Dermis blood vessel endothelial cell (primary cell): ENCODE measurements at regions not wholly inside any gene's neighbourhood (a gene's known extent, or its start where the extent isn't known, plus 50 kb on each side); places are given as distances from the start of the nearest gene placed in this dataset.
"Not testable (repeated sequence)": the region's sequence is repeated elsewhere in the genome, so short reads cannot be mapped to it uniquely, and the experiment has no call there.

Experiments
- DNase-seq: peaks from one replicate; pipeline ENCODE4 v3.0.0; 2010

GRCh38 chrX:953879-954482 lies 258.5 kb downstream of the CRLF2 start:
- DNase-seq, result no peak

GRCh38 chrX:952816-953215 lies 259.6 kb downstream of the CRLF2 start:
- DNase-seq, result no peak

DNA sequence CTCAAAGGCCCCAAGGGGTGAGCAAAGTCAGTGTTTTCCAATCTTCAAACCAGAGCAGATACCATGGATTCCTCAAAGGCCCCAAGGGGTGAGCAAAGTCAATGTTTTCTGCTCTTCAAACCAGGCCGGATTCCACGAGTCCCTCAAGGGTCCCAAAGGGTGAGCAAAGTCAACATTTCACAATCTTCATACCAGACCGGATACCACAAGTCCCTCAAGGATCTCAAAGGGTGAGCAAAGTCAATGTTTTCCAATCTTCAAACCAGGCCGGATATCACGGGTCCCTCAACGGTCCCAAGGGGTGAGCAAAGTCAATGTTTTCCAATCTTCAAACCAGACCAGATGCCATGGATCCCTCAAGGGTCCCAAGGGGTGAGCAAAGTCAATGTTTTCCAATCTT lies 265.2 kb downstream of the CRLF2 start:
- DNase-seq, result not testable (repeated sequence)

- DNase-seq, result no peak
These were observed 269.4 kb downstream of the CRLF2 start for GRCh38 chrX:943035-943434.

DNA sequence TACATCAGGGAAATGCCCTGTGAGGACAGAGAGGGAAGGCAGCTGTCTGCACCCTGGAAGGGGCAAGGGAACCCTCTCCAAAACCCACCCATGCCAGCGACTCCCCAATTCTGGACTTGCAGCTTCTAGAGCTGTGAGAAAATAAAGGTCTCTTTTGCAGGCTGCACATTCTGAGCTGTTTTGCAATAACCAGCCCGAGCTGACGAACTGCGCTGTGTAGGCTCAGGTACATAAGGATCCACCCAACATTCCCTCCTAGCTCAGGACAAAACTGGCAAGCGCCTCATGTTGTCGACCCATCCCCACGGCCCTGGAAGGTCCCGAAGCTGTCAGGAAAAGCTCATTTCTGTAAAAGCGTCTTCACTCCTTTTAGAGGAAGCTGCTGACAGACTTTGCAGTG lies 271.8 kb downstream of the CRLF2 start:
- no peak for DNase-seq

DNA sequence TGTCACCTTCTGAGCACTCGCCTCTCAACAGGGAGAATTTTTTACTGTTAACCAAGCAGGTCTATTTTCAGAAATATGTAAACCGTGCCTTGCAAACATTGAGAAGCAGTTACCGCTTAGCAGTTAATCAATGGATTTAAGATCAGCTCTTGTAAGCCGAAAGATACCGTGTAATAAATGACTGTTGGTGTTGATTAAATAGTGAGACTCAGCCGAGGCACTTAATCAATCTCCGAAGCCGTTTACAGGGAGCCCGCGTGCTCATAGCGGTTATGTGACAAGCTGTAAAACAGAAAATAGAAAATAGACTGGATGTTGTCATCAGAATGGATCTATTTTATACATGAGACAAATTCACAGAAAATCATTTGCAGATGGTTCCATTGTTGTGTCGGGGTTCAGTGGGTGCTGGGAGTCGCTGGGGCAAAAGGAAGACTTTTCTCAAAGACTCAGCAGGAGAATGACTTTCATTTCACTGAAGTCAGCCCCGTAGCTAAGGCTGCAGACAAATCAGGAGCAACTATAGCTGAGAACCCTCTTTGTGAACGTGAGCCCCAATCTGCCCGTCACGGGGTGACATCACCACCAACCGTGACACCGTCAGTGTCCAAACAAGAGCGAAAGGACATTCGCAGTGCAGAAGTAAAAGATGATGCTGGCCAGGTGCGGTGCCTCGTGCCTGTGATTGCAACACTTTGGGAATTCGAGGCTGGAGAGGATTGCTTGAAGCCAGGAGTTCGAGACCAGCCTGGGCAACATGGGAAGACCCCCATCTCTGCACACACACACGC lies 275.3 kb downstream of the CRLF2 start:
- no peak for DNase-seq

- no peak for DNase-seq
These were observed 278.8 kb downstream of the CRLF2 start for GRCh38 chrX:933611-934010.

GRCh38 chrX:928606-929005 lies 283.8 kb downstream of the CRLF2 start:
- DNase-seq, result no peak

GRCh38 chrX:926991-927390 lies 285.5 kb downstream of the CRLF2 start:
- DNase-seq, result no peak

GRCh38 chrX:926070-926469 lies 286.4 kb downstream of the CRLF2 start:
- DNase-seq, result no peak

- no peak for DNase-seq
These were observed 286.8 kb downstream of the CRLF2 start for GRCh38 chrX:925652-926061.

- DNase-seq, result no peak
These were observed 287.4 kb downstream of the CRLF2 start for GRCh38 chrX:925094-925493.

DNA sequence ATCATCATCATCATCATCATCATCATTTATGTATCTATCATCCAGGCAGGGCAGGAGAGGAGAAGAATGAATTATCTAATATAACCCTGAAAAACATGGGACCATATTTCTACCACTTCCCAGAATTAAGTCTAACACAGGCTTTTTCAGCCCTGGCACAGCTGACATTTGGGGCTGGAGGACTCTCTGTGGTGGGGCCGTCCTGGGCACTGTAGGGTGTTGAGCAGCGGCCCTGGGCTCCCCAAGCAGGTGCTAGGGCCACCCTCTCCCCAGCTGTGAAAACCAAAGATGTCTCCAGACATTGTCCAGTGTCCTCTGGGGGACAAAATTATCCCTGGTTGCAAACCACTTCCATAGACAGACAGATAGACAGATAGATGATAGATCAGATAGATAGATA lies 288.4 kb downstream of the CRLF2 start:
- DNase-seq, result no peak

GRCh38 chrX:920234-920799 lies 289.7 kb downstream of the SHOX start:
- DNase-seq, result no peak

- DNase-seq, result no peak
These were observed 285.6 kb downstream of the SHOX start for GRCh38 chrX:916230-916599.

GRCh38 chrX:915427-916229 lies 285.0 kb downstream of the SHOX start:
- no peak for DNase-seq

- DNase-seq, result no peak
These were observed 283.6 kb downstream of the SHOX start for GRCh38 chrX:914206-914605.

DNA sequence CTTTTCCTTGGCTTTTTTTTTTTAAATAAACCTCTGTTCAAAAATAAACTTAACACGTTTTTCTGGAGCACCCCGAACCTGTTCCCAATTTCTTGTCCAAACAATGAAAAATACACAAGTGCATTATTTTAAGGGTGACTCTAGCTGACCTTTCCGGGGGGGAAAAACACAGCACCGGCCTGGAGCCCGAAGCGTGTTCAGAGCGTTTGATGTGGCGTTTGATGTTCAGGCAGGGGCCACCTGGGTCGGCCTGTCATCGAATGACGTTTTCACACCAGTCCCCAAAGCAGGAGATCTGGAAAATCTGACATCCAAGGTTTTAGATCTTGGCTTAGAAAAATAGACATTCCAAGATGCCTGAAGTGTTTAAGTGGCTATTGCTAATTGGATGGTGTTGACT lies 282.1 kb downstream of the SHOX start:
- DNase-seq, result no peak

- DNase-seq, result not testable (repeated sequence)
These were observed 278.5 kb downstream of the SHOX start for GRCh38 chrX:909068-909467.

GRCh38 chrX:906586-906985 lies 276.0 kb downstream of the SHOX start:
- no peak for DNase-seq

DNA sequence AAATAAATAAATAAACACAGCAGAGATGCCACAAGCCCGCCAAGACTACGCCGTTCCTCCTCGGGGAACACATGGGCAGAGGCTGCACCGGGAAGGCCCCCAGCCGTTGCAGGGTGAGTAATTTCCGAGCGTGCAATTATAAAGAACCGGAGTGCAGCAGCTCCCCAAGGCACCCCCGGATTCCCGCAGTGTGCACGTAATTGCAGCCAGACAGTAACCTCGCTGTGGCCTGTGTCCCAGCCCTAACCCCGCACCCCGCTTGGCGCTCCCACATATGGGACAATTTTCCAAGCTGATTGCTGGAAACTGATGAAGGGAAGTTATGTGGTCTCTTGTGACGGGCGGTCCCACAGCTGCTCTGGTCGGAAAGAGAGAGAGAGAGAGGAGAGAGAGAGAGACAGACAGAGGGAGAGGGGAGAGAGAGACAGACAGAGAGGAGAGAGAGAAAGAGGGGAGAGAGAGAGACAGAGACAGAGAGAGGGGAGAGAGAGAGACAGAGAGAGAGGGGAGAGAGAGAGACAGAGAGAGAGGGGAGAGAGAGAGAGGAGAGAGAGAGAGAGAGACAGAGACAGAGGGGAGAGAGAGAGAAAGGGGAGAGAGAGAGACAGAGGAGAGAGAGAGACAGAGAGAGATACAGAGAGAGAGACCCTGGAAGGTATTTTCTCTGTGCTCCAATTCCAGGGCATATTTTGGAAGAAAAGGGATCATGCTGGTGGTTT lies 275.4 kb downstream of the SHOX start:
- DNase-seq, result no peak

DNA sequence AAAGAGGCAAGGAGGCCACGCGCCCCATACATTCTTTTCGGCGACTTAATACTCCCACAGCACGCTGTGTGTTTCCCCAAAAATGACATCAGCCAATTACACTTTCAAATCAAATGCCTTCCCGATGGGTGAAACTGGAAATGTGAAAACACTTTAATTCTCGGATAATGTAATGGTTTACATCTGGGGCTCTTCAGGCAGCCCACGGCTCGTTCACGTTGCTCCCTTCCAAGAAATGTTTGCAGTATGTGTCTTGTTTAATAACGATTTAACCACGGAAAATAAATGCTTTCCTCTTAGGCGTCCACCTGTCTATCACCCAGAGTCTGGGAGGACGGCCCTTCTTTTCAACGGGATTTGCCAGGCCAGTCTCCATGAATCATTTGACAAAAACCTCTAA lies 272.5 kb downstream of the SHOX start:
- no peak for DNase-seq

- no peak for DNase-seq
These were observed 265.7 kb downstream of the SHOX start for GRCh38 chrX:896256-896655.
